Esophagus squamous epithelium (tissue), 5 donors: ENCODE measurements at regions not wholly inside any gene's neighbourhood (a gene's known extent, or its start where the extent isn't known, plus 50 kb on each side); places are given as distances from the start of the nearest gene placed in this dataset.

Experiments used
- DNase-seq: peaks from one replicate; lab custom pipeline; 2025; lab: John Stamatoyannopoulos, UW
- H3K27ac ChIP-seq, 4 donors: fragments of 200-600 bp; sonication (generic); one replicate each; pipeline ENCODE4 v1.5.1; 2016 to 2019; ENCODE audit warnings: mild to moderate bottlenecking in 1 of 4
- H3K27me3 ChIP-seq, 4 donors: fragments of 200-600 bp; sonication (generic); 1 replicate in 3 of 4; 2 replicates in 1 of 4; pipeline versions ENCODE4 v1.5.1 to v1.6.0; 2017 to 2021; ENCODE audit warnings: antibody characterized with exemption in 1 of 4
- H3K36me3 ChIP-seq, 3 donors: fragments of 200-600 bp; sonication (generic); one replicate each; pipeline ENCODE4 v1.5.1; 2016 to 2019
- H3K4me1 ChIP-seq, 3 donors: fragments of 200-600 bp; sonication (generic); one replicate each; pipeline ENCODE4 v1.5.1; 2017 to 2019
- H3K4me3 ChIP-seq, 4 donors: fragments of 200-600 bp; sonication (generic); 1 replicate in 3 of 4; 2 replicates in 1 of 4; pipeline ENCODE4 v1.5.1; 2016 to 2019; ENCODE audit warnings: mild to moderate bottlenecking in 2 of 4, moderate library complexity in 1 of 4
- H3K9me3 ChIP-seq, 3 donors: fragments of 200-600 bp; sonication (generic); one replicate each; pipeline ENCODE4 v1.5.1; 2016 to 2019
- CTCF ChIP-seq, 6 experiments: fragments of 450-650 bp in 4 of 6; fragments of 200-600 bp in 2 of 6; sonication (generic) in 2 of 6; IDR thresholded peaks; one replicate each; pipeline ENCODE4 v1.5.1; 2016 to 2019; ENCODE audit warnings: antibody characterized with exemption in 6 of 6, mild to moderate bottlenecking in 4 of 6, moderate library complexity in 4 of 6
- POLR2A ChIP-seq, 4 donors: fragments of 450-650 bp; IDR thresholded peaks; one replicate each; pipeline ENCODE4 v1.6.1; 2017; ENCODE audit warnings: antibody characterized with exemption in 4 of 4, mild to moderate bottlenecking in 4 of 4, moderate library complexity in 3 of 4
- WGBS, 2 donors: methylation state at CpG; one replicate each; pipeline ENCODE4 v1.1.5; 2018; 5-methylcytosine and 5-hydroxymethylcytosine counted together
- intact Hi-C: fragments of 100-400 bp; cut with DNase I; formaldehyde crosslinking; loops from one replicate; pipeline ENCODE4 v1.15.0; 2022
- donor health status: DM: yes; HTN: yes; CAD: no.

- Histone ChIP-seq H3K27ac (no peak overlapping the region), H3K27me3 (no peaks in the 10 kb centered on the region), H3K4me3 (no peak overlapping the region), H3K4me1 (no peaks in the 10 kb centered on the region), H3K36me3 (no peaks in the 10 kb centered on the region), H3K9me3 (no peaks in the 10 kb centered on the region)
- intact Hi-C loops = no loop called here
- TF ChIP-seq POLR2A (IDR thresholded peaks at IDR 0.05) = no peak
- TF ChIP-seq CTCF (IDR thresholded peaks at IDR 0.05) = no peak
- DNase-seq = no peak
- WGBS, 2 donors = 60 to 73% methylated on average over 2 of the region's 2 CpGs
Measured at GRCh38 chr4:125677665-125678307, 363.0 kb downstream of the FAT4 start.

DNA sequence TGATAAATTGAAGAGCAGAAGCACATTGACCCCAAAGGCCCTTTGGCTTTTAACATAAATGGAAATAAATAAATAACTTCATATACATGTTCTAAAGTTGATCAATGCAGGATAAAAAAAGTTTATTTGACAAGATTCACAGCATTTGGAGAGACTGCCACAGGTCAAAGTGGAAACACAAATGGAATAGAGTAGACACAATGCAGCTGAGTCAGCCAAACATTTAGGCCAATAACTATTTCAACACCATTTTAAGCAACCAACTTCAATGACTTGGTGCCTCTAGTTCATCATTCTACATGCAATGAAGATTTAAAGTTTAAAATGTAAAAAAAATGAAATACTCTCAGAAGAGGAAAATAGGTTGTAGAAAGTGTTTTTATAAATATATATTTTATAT is 365.2 kb downstream of the FAT4 start:
- no peak for DNase-seq
- intact Hi-C loops = no loop called here

GRCh38 chr4:125681240-125681639 is 366.5 kb downstream of the FAT4 start:
- WGBS, 2 donors = 36 to 55% methylated on average over 1 of the region's 1 CpG
- no peak overlapping the region for H3K4me3 ChIP-seq
- H3K27me3 ChIP-seq = no peaks in the 10 kb centered on the region
- intact Hi-C loops = no loop called here
- TF ChIP-seq POLR2A (IDR thresholded peaks at IDR 0.05) (no peak), CTCF (IDR thresholded peaks at IDR 0.05) (no peak)
- no peaks in the 10 kb centered on the region for H3K9me3 ChIP-seq
- no peak overlapping the region for H3K27ac ChIP-seq
- H3K4me1 ChIP-seq = no peaks in the 10 kb centered on the region
- no peak for DNase-seq
- H3K36me3 ChIP-seq = no peaks in the 10 kb centered on the region

More for the DNA sequence above, 365.2 kb downstream of the FAT4 start:
- Histone ChIP-seq H3K4me3 (no peak overlapping the region), H3K4me1 (no peaks in the 10 kb centered on the region), H3K9me3 (no peaks in the 10 kb centered on the region), H3K27ac (no peak overlapping the region), H3K36me3 (no peaks in the 10 kb centered on the region), H3K27me3 (no peaks in the 10 kb centered on the region)
- TF ChIP-seq CTCF (IDR thresholded peaks at IDR 0.05) (no peak), POLR2A (IDR thresholded peaks at IDR 0.05) (no peak)

DNA sequence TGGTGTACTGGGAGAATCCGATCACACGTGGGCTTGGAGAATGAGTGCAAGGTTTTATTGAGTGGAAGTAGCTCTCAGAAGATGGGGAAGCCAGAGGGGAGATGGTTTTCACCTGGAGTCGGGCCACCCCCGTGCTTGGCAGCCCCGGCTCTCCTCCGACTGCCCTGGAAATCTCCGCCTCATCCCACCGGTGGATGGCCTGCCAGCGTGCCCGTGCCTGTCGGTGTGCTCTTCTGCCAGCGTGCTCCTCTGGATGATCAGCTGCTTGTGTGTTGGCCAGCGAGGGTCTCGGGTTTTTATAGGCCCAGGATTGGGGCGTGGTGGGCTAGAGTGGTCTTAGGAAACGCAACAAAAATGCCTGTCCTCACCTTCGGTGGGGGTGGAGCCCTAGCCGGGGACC is 368.0 kb downstream of the FAT4 start:
- WGBS, 2 donors = 91 to 94% methylated on average over 3 to 7 of the region's 18 CpGs
- intact Hi-C loops = no loop called here
- no peak for DNase-seq

GRCh38 chr4:125688841-125689240 is 374.1 kb downstream of the FAT4 start:
- no peaks in the 10 kb centered on the region for H3K27me3 ChIP-seq
- no peaks in the 10 kb centered on the region for H3K36me3 ChIP-seq
- H3K4me1 ChIP-seq = no peaks in the 10 kb centered on the region
- 76 to 93% methylated on average over 3 of the region's 3 CpGs for WGBS, 2 donors
- intact Hi-C loops = no loop called here
- H3K4me3 ChIP-seq = no peak overlapping the region
- H3K9me3 ChIP-seq = no peaks in the 10 kb centered on the region
- TF ChIP-seq CTCF (IDR thresholded peaks at IDR 0.05) (no peak), POLR2A (IDR thresholded peaks at IDR 0.05) (no peak)
- H3K27ac ChIP-seq = no peak overlapping the region
- no peak for DNase-seq

More for the DNA sequence above, 368.0 kb downstream of the FAT4 start:
- no peak overlapping the region for H3K27ac ChIP-seq
- H3K36me3 ChIP-seq = no peaks in the 10 kb centered on the region
- no peaks in the 10 kb centered on the region for H3K27me3 ChIP-seq
- no peak overlapping the region for H3K4me3 ChIP-seq
- TF ChIP-seq POLR2A (IDR thresholded peaks at IDR 0.05) (no peak), CTCF (IDR thresholded peaks at IDR 0.05) (no peak)
- no peaks in the 10 kb centered on the region for H3K4me1 ChIP-seq
- no peaks in the 10 kb centered on the region for H3K9me3 ChIP-seq
